Tibial artery (tissue), 4 donors: ENCODE measurements at regions not wholly inside any gene's neighbourhood (a gene's known extent, or its start where the extent isn't known, plus 50 kb on each side); places are given as distances from the start of the nearest gene placed in this dataset.

Source experiments
- DNase-seq, 2 donors: peaks; one replicate each; pipeline ENCODE4 v3.0.0-alpha.2; 2019
- H3K27ac ChIP-seq, 2 donors: fragments of 200-600 bp; sonication (generic) in 1 of 2; 1 replicate in 1 of 2; 2 replicates in 1 of 2; pipeline ENCODE4 v1.5.1; 2018 to 2019; ENCODE audit warnings: mild to moderate bottlenecking in 1 of 2
- H3K27me3 ChIP-seq, 2 donors: fragments of 200-600 bp; sonication (generic) in 1 of 2; one replicate each; pipeline versions ENCODE4 v1.5.1 to v1.6.0; 2016 to 2019
- H3K36me3 ChIP-seq, 3 donors: fragments of 200-600 bp; sonication (generic) in 2 of 3; one replicate each; pipeline ENCODE4 v1.5.1; 2016 to 2019; ENCODE audit warnings: mild to moderate bottlenecking in 2 of 3
- H3K4me1 ChIP-seq, 4 donors: fragments of 200-600 bp; sonication (generic) in 2 of 4; 1 replicate in 3 of 4; 2 replicates in 1 of 4; pipeline ENCODE4 v1.5.1; 2016 to 2019
- H3K4me3 ChIP-seq, 2 donors: fragments of 200-600 bp; sonication (generic) in 1 of 2; 1 replicate in 1 of 2; 2 replicates in 1 of 2; pipeline ENCODE4 v1.5.1; 2018 to 2019; ENCODE audit warnings: mild to moderate bottlenecking in 2 of 2
- H3K9me3 ChIP-seq, 3 donors: fragments of 200-600 bp; sonication (generic) in 1 of 3; one replicate each; pipeline ENCODE4 v1.5.1; 2016 to 2019
- intact Hi-C: fragments of 100-400 bp; cut with DNase I; formaldehyde crosslinking; loops from one replicate; pipeline ENCODE4 v1.15.0; 2023; ENCODE audit warnings: low total_unique reads
- TF ChIP-seq, protein P1 (sequence below), 2 experiments: fragments of 200-600 bp in 1 of 2; fragments of 450-650 bp in 1 of 2; IDR thresholded peaks; one replicate each; pipeline ENCODE4 v1.5.1; 2017 to 2019; ENCODE audit warnings: antibody characterized with exemption in 2 of 2, mild to moderate bottlenecking in 1 of 2, moderate library complexity in 1 of 2

GRCh38 chr5:39711821-39712220, 287.0 kb upstream of the DAB2 start:
- Histone ChIP-seq H3K36me3 (no peaks in the 10 kb centered on the region), H3K27me3 (no peaks in the 10 kb centered on the region), H3K4me1 (no peaks in the 10 kb centered on the region), H3K9me3 (no peaks in the 10 kb centered on the region), H3K27ac (no peak overlapping the region), H3K4me3 (no peak overlapping the region)
- TF ChIP-seq, protein P1, sequence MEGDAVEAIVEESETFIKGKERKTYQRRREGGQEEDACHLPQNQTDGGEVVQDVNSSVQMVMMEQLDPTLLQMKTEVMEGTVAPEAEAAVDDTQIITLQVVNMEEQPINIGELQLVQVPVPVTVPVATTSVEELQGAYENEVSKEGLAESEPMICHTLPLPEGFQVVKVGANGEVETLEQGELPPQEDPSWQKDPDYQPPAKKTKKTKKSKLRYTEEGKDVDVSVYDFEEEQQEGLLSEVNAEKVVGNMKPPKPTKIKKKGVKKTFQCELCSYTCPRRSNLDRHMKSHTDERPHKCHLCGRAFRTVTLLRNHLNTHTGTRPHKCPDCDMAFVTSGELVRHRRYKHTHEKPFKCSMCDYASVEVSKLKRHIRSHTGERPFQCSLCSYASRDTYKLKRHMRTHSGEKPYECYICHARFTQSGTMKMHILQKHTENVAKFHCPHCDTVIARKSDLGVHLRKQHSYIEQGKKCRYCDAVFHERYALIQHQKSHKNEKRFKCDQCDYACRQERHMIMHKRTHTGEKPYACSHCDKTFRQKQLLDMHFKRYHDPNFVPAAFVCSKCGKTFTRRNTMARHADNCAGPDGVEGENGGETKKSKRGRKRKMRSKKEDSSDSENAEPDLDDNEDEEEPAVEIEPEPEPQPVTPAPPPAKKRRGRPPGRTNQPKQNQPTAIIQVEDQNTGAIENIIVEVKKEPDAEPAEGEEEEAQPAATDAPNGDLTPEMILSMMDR (IDR thresholded peaks at IDR 0.05): no peak
- no peak for DNase-seq
- intact Hi-C loops: loop anchor here (5.0 kb wide), 1 partner anchor 975 kb away; no protein-coding TSS in a partner anchor

- Histone ChIP-seq H3K36me3 (no peaks in the 10 kb centered on the region), H3K27ac (no peak overlapping the region), H3K4me3 (no peak overlapping the region), H3K4me1 (no peaks in the 10 kb centered on the region), H3K27me3 (no peaks in the 10 kb centered on the region), H3K9me3 (no peaks in the 10 kb centered on the region)
- DNase-seq: no peak
- TF ChIP-seq, protein P1 (IDR thresholded peaks at IDR 0.05): no peak
- intact Hi-C loops: no loop called here
Measured at GRCh38 chr5:39709032-39709431, 284.3 kb upstream of the DAB2 start.

- Histone ChIP-seq H3K4me3 (no peak overlapping the region), H3K27me3 (no peaks in the 10 kb centered on the region), H3K9me3 (no peaks in the 10 kb centered on the region), H3K27ac (no peak overlapping the region), H3K36me3 (no peaks in the 10 kb centered on the region), H3K4me1 (no peaks in the 10 kb centered on the region)
- TF ChIP-seq, protein P1 (IDR thresholded peaks at IDR 0.05): no peak
- no peak for DNase-seq
- intact Hi-C loops: no loop called here
Measured at GRCh38 chr5:39702928-39703327, 278.1 kb upstream of the DAB2 start.

DNA sequence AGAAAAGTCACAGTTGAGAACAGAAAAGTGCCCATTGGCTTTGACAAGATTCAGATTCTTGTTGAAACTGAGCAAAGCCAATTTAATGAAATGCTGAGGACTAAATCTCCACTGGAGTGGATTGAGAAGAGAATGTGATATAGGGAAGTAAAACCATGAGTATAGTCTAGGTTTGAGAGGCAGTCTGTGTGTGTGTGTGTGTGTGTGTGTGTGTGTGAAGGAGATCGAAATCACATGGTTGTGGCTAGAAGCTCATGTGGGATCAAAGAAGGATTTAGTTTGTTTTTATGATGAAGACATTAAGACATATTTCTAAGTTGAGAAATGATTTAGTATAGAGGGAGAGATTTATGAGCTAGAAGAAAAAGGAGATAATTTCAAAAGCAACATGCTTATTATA, 275.7 kb upstream of the DAB2 start:
- TF ChIP-seq, protein P1 (IDR thresholded peaks at IDR 0.05): no peak
- Histone ChIP-seq H3K9me3 (no peaks in the 10 kb centered on the region), H3K4me3 (no peak overlapping the region), H3K4me1 (no peaks in the 10 kb centered on the region), H3K27ac (no peak overlapping the region), H3K36me3 (no peaks in the 10 kb centered on the region), H3K27me3 (no peaks in the 10 kb centered on the region)
- intact Hi-C loops: no loop called here
- DNase-seq: no peak

DNA sequence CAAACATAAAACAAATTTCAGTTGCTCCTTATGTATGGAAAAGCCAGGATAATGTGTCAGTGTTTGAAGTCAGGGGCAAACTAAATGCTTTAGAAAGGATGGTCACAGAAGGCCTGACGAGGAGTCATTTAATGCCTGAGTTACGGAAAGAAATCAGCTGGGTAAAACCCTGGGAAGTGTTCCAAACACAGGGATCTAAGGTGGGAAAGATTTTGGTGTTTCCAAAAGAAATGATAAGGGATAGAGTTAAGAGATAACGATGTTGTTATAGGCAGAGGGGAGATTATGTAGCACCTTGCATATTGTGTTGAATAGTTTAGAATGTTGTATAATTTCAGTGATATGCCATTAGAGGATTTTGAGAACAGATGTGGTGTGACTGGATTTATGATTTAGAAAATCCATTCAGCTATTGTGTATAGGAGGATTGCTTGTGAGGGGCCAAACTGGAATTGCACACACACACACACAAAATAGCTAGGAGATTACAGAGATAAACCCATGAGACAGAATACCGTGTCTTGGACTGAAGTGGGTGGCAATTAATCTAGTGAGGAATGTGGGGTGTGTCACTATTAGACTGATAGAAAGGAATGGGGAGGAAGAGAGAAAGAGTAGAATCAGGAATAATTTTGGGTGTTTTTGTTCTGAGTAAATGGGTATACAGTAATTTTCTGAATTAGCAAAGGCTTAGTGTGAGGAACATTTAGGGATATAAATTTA, 274.2 kb upstream of the DAB2 start:
- DNase-seq: no peak
- Histone ChIP-seq H3K27me3 (no peaks in the 10 kb centered on the region), H3K36me3 (no peaks in the 10 kb centered on the region), H3K9me3 (no peaks in the 10 kb centered on the region), H3K4me1 (no peaks in the 10 kb centered on the region), H3K4me3 (no peak overlapping the region), H3K27ac (no peak overlapping the region)
- TF ChIP-seq, protein P1 (IDR thresholded peaks at IDR 0.05): no peak
- intact Hi-C loops: no loop called here
